Spleen (tissue), 11 donors: ENCODE measurements at regions not wholly inside any gene's neighbourhood (a gene's known extent, or its start where the extent isn't known, plus 50 kb on each side); places are given as distances from the start of the nearest gene placed in this dataset.

Experiments
- DNase-seq: peaks from one replicate; pipeline ENCODE4 v3.0.0-alpha.2; 2020
- H3K27ac ChIP-seq, 8 donors: fragments of 200-600 bp; sonication (generic) in 7 of 8; 1 replicate in 4 of 8; 2 replicates in 4 of 8; pipeline versions ENCODE4 v1.5.0 to v1.8.0; 2016 to 2021; ENCODE audit warnings: inconsistent platforms in 4 of 8, mild to moderate bottlenecking in 4 of 8, moderate library complexity in 1 of 8
- H3K27me3 ChIP-seq, 7 donors: fragments of 200-600 bp; sonication (generic) in 6 of 7; replicated peaks in 1 of 7; 1 replicate in 4 of 7; 2 replicates in 3 of 7; pipeline versions ENCODE4 v1.5.0 to v1.8.0; 2016 to 2021; ENCODE audit warnings: inconsistent platforms in 3 of 7, mild to moderate bottlenecking in 1 of 7
- H3K36me3 ChIP-seq, 6 donors: fragments of 200-600 bp; sonication (generic) in 5 of 6; 1 replicate in 4 of 6; 2 replicates in 2 of 6; pipeline versions ENCODE4 v1.5.0 to v1.8.0; 2016 to 2021; ENCODE audit warnings: inconsistent platforms in 2 of 6
- H3K4me1 ChIP-seq, 6 donors: fragments of 200-600 bp; sonication (generic) in 5 of 6; 1 replicate in 3 of 6; 2 replicates in 3 of 6; pipeline versions ENCODE4 v1.5.0 to v1.8.0; 2016 to 2021; ENCODE audit warnings: inconsistent platforms in 3 of 6
- H3K4me3 ChIP-seq, 8 donors: fragments of 200-600 bp; sonication (generic) in 7 of 8; 1 replicate in 4 of 8; 2 replicates in 4 of 8; pipeline versions ENCODE4 v1.5.0 to v1.8.0; 2016 to 2021; ENCODE audit warnings: inconsistent platforms in 4 of 8, mild to moderate bottlenecking in 4 of 8, moderate library complexity in 2 of 8
- H3K9me3 ChIP-seq, 8 donors: fragments of 200-600 bp; sonication (generic) in 7 of 8; 1 replicate in 4 of 8; 2 replicates in 4 of 8; pipeline versions ENCODE4 v1.5.0 to v1.8.0; 2016 to 2021; ENCODE audit warnings: inconsistent platforms in 4 of 8
- POLR2A ChIP-seq, 3 donors: fragments of 450-650 bp; IDR thresholded peaks; one replicate each; pipeline ENCODE4 v1.5.1; 2017; ENCODE audit warnings: antibody characterized with exemption in 3 of 3, mild to moderate bottlenecking in 1 of 3
- POLR2AphosphoS5 ChIP-seq, 3 donors: sonication (generic); formaldehyde crosslinking; IDR thresholded peaks; one replicate each; pipeline ENCODE4 v1.5.1; 2017; ENCODE audit warnings: antibody characterized with exemption in 3 of 3
- WGBS, 5 donors: extraction: QIAGEN DNeasy Blood & Tissue Kit in 3 of 5; methylation state at CpG; one replicate each; pipeline versions ENCODE4 v1.1.5 to v1.1.7; 2013 to 2018; 5-methylcytosine and 5-hydroxymethylcytosine counted together
- intact Hi-C: fragments of 100-400 bp; cut with DNase I; formaldehyde crosslinking; loops from one replicate; pipeline ENCODE4 v1.15.0; 2023; ENCODE audit warnings: low total_unique reads
- TF ChIP-seq, protein P1 (sequence below), 11 experiments: fragments of 200-600 bp in 7 of 11; fragments of 450-650 bp in 4 of 11; sonication (generic) in 4 of 11; IDR thresholded peaks in 8 of 11; conservative IDR thresholded peaks in 3 of 11; 1 replicate in 7 of 11; 2 replicates in 4 of 11; pipeline versions ENCODE4 v1.4.0 to v1.8.0; 2016 to 2021; ENCODE audit warnings: antibody characterized with exemption in 11 of 11, inconsistent platforms in 4 of 11, mild to moderate bottlenecking in 1 of 11
- donor health status: healthy with polysubstance abuse.
- donor health status: DM: no; HTN: no; CAD: no; lungs with moderate emphysema.
- donor health status: DM: no; HTN: no; CAD: no.
- donor health status: Bipolar disorder and iron deficiency.
- donor health status: healthy.
- donor health status: DM: no; HTN: no; CAD: no.
- donor health status: DM: yes; HTN: yes; CAD: no.

DNA sequence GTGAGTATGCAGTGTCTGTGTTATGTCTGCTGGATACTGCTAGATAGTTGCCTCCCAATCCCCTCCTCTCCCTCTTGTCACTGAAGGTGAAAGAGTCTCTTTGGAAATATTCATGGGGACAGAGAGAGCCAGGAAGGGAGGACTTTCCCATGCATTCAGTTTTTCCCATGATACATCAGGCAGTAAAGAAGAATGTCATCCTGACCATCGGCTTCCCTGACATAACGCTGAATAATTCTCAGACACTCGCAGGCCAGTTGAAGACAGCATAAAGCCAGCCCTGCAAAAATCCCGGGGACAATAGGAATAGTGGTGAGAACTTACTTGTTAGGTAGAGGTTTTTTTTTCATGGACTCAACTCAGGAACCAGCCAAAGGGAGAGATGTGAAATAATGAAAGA is 58.1 kb downstream of the KLF4 start:
- no peak for TF ChIP-seq POLR2A (IDR thresholded peaks at IDR 0.05)
- TF ChIP-seq, protein P1, sequence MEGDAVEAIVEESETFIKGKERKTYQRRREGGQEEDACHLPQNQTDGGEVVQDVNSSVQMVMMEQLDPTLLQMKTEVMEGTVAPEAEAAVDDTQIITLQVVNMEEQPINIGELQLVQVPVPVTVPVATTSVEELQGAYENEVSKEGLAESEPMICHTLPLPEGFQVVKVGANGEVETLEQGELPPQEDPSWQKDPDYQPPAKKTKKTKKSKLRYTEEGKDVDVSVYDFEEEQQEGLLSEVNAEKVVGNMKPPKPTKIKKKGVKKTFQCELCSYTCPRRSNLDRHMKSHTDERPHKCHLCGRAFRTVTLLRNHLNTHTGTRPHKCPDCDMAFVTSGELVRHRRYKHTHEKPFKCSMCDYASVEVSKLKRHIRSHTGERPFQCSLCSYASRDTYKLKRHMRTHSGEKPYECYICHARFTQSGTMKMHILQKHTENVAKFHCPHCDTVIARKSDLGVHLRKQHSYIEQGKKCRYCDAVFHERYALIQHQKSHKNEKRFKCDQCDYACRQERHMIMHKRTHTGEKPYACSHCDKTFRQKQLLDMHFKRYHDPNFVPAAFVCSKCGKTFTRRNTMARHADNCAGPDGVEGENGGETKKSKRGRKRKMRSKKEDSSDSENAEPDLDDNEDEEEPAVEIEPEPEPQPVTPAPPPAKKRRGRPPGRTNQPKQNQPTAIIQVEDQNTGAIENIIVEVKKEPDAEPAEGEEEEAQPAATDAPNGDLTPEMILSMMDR (IDR thresholded peaks at IDR 0.05 in 8 of 11, conservative IDR thresholded peaks at IDR 0.05 in 3 of 11), result no peak
- no peak for TF ChIP-seq POLR2AphosphoS5 (IDR thresholded peaks at IDR 0.05)
- WGBS, 5 donors, result 87 to 95% (median 93%) methylated on average over 4 of the region's 4 CpGs
- DNase-seq, result no peak
- H3K4me1 ChIP-seq, result no peaks in the 10 kb centered on the region
- no peak overlapping the region for H3K27ac ChIP-seq
- intact Hi-C loops, result no loop called here
- no peaks in the 10 kb centered on the region for H3K9me3 ChIP-seq
- peaks cover 0 to 3% (median 0%) of the 10 kb centered on the region in 7 donors for H3K27me3 ChIP-seq
- H3K4me3 ChIP-seq, result no peak overlapping the region
- H3K36me3 ChIP-seq, result no peaks in the 10 kb centered on the region

DNA sequence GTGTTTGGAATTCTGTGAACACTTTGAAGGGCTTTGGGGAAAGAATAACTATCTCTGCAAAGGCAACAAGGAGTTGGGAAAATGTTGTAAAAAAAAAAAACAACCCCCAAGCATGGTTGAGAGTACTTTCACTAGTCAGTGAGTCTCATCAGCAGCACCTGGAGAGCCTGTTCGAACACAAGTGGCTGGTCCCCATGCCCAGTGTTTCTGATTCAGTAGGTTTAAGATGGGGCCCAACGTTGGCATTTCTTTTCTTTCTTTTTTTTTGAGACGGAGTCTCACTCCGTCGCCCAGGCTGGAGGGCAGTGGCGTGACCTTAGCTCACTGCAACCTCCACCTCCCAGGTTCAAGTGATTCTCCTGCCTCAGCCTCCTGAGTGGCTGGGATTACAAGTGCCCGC is 59.5 kb downstream of the KLF4 start:
- intact Hi-C loops, result no loop called here
- Histone ChIP-seq H3K4me1 (peaks cover 2 to 8% (median 5%) of the 10 kb centered on the region in 6 donors), H3K27me3 (peaks cover 0 to 8% (median 0%) of the 10 kb centered on the region in 7 donors), H3K27ac (no peak overlapping the region), H3K4me3 (no peak overlapping the region), H3K36me3 (no peaks in the 10 kb centered on the region), H3K9me3 (no peaks in the 10 kb centered on the region)
- WGBS, 5 donors, result 89 to 97% (median 94%) methylated on average over 6 to 7 of the region's 7 CpGs
- no peak for TF ChIP-seq POLR2A (IDR thresholded peaks at IDR 0.05)
- no peak for TF ChIP-seq POLR2AphosphoS5 (IDR thresholded peaks at IDR 0.05)
- TF ChIP-seq, protein P1 (IDR thresholded peaks at IDR 0.05 in 8 of 11, conservative IDR thresholded peaks at IDR 0.05 in 3 of 11), result no peak
- no peak for DNase-seq

DNA sequence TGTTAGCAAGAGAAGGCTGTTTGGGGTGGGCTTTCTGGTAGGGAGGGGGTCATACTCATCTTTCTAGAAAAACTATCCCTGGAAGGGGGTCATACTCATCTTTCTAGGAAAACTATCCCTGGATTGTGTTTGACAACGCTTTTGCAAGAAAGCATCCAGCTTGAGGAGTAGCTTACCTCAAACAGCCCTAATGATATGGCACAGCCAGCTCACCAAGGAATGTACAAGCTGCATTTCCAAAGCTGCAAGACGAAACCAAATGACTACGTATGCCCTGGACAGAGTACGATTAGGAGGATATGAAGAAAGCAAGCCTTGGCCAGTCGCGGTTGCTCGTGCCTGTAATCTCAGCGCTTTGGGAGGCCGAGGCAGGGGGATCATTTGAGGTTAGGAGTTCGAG is 63.4 kb downstream of the KLF4 start:
- H3K36me3 ChIP-seq, result no peaks in the 10 kb centered on the region
- no peak for DNase-seq
- TF ChIP-seq, protein P1 (IDR thresholded peaks at IDR 0.05 in 8 of 11, conservative IDR thresholded peaks at IDR 0.05 in 3 of 11), result no peak
- TF ChIP-seq POLR2AphosphoS5 (IDR thresholded peaks at IDR 0.05) (no peak), POLR2A (IDR thresholded peaks at IDR 0.05) (no peak)
- H3K27ac ChIP-seq, result no peak overlapping the region
- H3K9me3 ChIP-seq, result no peaks in the 10 kb centered on the region
- peaks cover 5 to 13% (median 8%) of the 10 kb centered on the region in 6 donors for H3K4me1 ChIP-seq
- WGBS, 5 donors, result 87 to 95% (median 90%) methylated on average over 10 of the region's 10 CpGs
- peaks cover 0 to 15% (median 0%) of the 10 kb centered on the region in 7 donors for H3K27me3 ChIP-seq
- H3K4me3 ChIP-seq, result no peak overlapping the region
- intact Hi-C loops, result no loop called here

DNA sequence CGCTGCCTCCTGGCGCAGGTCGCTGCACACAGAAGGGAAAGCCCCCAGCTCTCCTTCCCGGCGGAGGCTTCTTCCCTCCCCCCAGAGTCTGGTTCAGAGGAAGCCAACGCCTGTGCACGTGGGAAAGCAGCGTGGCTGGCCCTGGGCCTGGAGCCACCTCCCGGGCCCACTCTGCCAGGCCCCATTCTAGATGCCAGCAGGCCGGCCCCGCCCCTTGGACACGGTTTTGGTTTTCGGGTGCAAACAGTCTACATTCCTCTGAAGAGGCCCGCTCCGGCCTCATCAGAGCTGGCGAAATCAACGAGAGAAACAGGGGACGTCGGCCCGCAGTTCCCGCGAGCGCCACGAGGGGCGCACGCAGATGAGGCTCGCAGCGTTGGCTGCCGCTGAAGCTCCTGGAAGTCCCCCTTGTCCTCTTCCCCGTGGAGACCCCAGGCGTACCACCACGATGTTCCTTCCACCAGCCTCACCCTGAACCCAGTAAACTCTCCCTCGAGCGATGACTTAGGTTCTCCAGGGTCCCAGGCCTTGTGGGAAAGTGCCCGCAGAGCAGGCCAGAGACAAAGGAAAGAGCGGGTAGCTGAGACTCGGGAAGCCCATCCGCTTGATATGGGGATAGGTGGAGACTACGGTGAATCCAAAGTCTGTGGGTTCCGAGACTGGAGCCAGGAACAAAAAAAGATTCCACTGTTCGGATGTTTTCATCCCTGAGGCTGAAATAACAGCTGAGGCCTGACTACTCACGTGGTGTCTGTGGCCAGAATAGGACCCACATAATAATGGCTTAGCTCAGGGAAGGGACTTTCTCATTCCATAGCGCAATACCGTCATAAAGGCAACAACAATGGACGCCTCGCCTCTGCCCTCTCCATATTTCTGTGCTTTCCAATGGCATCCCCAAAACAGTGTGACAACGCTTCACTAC is 64.2 kb downstream of the KLF4 start:
- Histone ChIP-seq H3K9me3 (no peaks in the 10 kb centered on the region), H3K36me3 (no peaks in the 10 kb centered on the region), H3K4me3 (peak overlapping the region in 6 of 8 donors; percentile 14 to 60 (median 25)), H3K4me1 (peaks cover 5 to 13% (median 8%) of the 10 kb centered on the region in 6 donors), H3K27me3 (peaks cover 0 to 15% (median 0%) of the 10 kb centered on the region in 7 donors), H3K27ac (no peak overlapping the region)
- TF ChIP-seq POLR2AphosphoS5 (IDR thresholded peaks at IDR 0.05), result peak in 2 of 3 donors; percentile 15 to 42
- TF ChIP-seq, protein P1 (IDR thresholded peaks at IDR 0.05 in 8 of 11, conservative IDR thresholded peaks at IDR 0.05 in 3 of 11), result peak; percentile 56 to 94 (median 84)
- no peak for TF ChIP-seq POLR2A (IDR thresholded peaks at IDR 0.05)
- 31 to 60% (median 33%) methylated on average over 23 to 47 of the region's 47 CpGs for WGBS, 5 donors
- intact Hi-C loops, result no loop called here
- DNase-seq, result peak; percentile 88
